OCI-LY3 (cell line): ENCODE measurements at regions not wholly inside any gene's neighbourhood (a gene's known extent, or its start where the extent isn't known, plus 50 kb on each side); places are given as distances from the start of the nearest gene placed in this dataset.

Source experiments
- CTCF ChIP-seq: fragments of 200-600, 300-600 bp; sonication (generic); IDR thresholded peaks from 2 replicates; pipeline ENCODE4 v1.5.1; 2014; ENCODE audit warnings: antibody characterized with exemption, low read length, low read depth
- EZH2phosphoT487 ChIP-seq: fragments of 200-600 bp; shearing (Covaris generic); IDR thresholded peaks from 2 replicates; pipeline ENCODE4 v1.6.1; 2018; ENCODE audit warnings: antibody characterized with exemption, mixed run types, low read depth

GRCh38 chr12:88914967-88915366, 334.7 kb upstream of the KITLG start:
- TF ChIP-seq CTCF (no peak), EZH2phosphoT487 (no peak)
